Sigmoid colon (tissue), 4 donors: ENCODE measurements at regions not wholly inside any gene's neighbourhood (a gene's known extent, or its start where the extent isn't known, plus 50 kb on each side); places are given as distances from the start of the nearest gene placed in this dataset.

Source experiments
- CTCF ChIP-seq, 4 experiments: fragments of 450-650 bp in 3 of 4; fragments of 200-600 bp in 1 of 4; IDR thresholded peaks; one replicate each; pipeline ENCODE4 v1.5.1; 2016 to 2019; ENCODE audit warnings: antibody characterized with exemption in 4 of 4, mild to moderate bottlenecking in 3 of 4, moderate library complexity in 2 of 4
- EP300 ChIP-seq, 4 donors: sonication (generic); formaldehyde crosslinking; IDR thresholded peaks; one replicate each; pipeline ENCODE4 v1.6.1; 2017; ENCODE audit warnings: antibody characterized with exemption in 4 of 4
- POLR2A ChIP-seq, 2 donors: fragments of 450-650 bp; IDR thresholded peaks; one replicate each; pipeline ENCODE4 v1.6.1; 2016; ENCODE audit warnings: antibody characterized with exemption in 2 of 2, mild to moderate bottlenecking in 2 of 2, moderate library complexity in 2 of 2

- TF ChIP-seq CTCF (IDR thresholded peaks at IDR 0.05), result no peak
- TF ChIP-seq POLR2A (IDR thresholded peaks at IDR 0.05), result no peak
- TF ChIP-seq EP300 (IDR thresholded peaks at IDR 0.05), result no peak
Observed at GRCh38 chr19:31995546-31995945, 349.9 kb upstream of the ZNF507 start.
